IMR-90 (cell line): ENCODE measurements at regions not wholly inside any gene's neighbourhood (a gene's known extent, or its start where the extent isn't known, plus 50 kb on each side); places are given as distances from the start of the nearest gene placed in this dataset.

Experiments
- ATAC-seq: fragments of 200-7000 bp; cut with Tn5 transposase; 2 replicates; pipeline ENCODE4 v1.9.1; 2020; ENCODE audit warnings: low read depth, mild to moderate bottlenecking, moderate library complexity
- BruUV-seq: library from RNA; stranded (reverse); fragments of 400-500 nt; replicated peaks from 2 replicates; lab custom pipeline; 2021; lab: Mats Ljungman, UMichigan
- CTCF ChIA-PET: fragments of 300-600 bp; formaldehyde crosslinking; extraction: SDS; loops from one replicate; lab custom pipeline; 2021; ENCODE audit warnings: antibody characterized with exemption; lab: Yijun Ruan, JAX
- POLR2A ChIA-PET: fragments of 300-600 bp; sonication (Branson Sonifier 250); formaldehyde crosslinking; loops from one replicate; lab custom pipeline; 2022; ENCODE audit warnings: antibody characterized with exemption; ENCODE audit not compliant: unreplicated experiment; lab: Charles Lee
- DNase-seq: peaks from one replicate; pipeline ENCODE4 v3.0.0; 2013
- H2AFZ ChIP-seq: replicated peaks from 2 replicates; pipeline ENCODE3; 2013; ENCODE audit warnings: low read length, mild to moderate bottlenecking; ENCODE audit not compliant: poor library complexity
- H2AK5ac ChIP-seq: 2 replicates; pipeline ENCODE4 v1.6.1; 2013; ENCODE audit warnings: low read depth, low read length, inconsistent platforms
- H2AK9ac ChIP-seq: replicated peaks from 2 replicates; pipeline ENCODE3; 2013; ENCODE audit warnings: mild to moderate bottlenecking, low read depth, low read length, moderate library complexity; ENCODE audit not compliant: poor library complexity
- H2BK120ac ChIP-seq: 2 replicates; pipeline ENCODE4 v1.6.1; 2013; ENCODE audit warnings: low read depth, low read length, inconsistent platforms
- H2BK15ac ChIP-seq: 3 replicates; pipeline ENCODE4 v1.6.1; 2013; ENCODE audit warnings: low read depth, low read length, inconsistent platforms
- H2BK20ac ChIP-seq: 2 replicates; pipeline ENCODE4 v1.6.1; 2013; ENCODE audit warnings: low read depth, mild to moderate bottlenecking, inconsistent platforms, low read length, moderate library complexity
- H2BK5ac ChIP-seq: 2 replicates; pipeline ENCODE4 v1.6.1; 2013; ENCODE audit warnings: mild to moderate bottlenecking, low read depth, low read length, inconsistent platforms; ENCODE audit not compliant: poor library complexity, severe bottlenecking
- H3K14ac ChIP-seq: replicated peaks from 2 replicates; pipeline ENCODE4 v1.6.1; 2013; ENCODE audit warnings: low read depth, low read length, inconsistent platforms
- H3K18ac ChIP-seq: 2 replicates; pipeline ENCODE4 v1.6.1; 2013; ENCODE audit warnings: low read depth, low read length, control low read depth
- H3K23ac ChIP-seq: 2 replicates; pipeline ENCODE4 v1.6.1; 2013; ENCODE audit warnings: low read depth, low read length, inconsistent platforms
- H3K27ac ChIP-seq: 2 replicates; pipeline ENCODE4 v1.5.1; 2013; ENCODE audit warnings: mild to moderate bottlenecking, control low read depth, low read length; ENCODE audit not compliant: insufficient read depth
- H3K27me3 ChIP-seq: 2 replicates; pipeline ENCODE4 v1.6.1; 2013; ENCODE audit warnings: low read length; ENCODE audit not compliant: control insufficient read depth, insufficient read depth
- H3K36me3 ChIP-seq: 2 replicates; pipeline ENCODE4 v1.6.1; 2013; ENCODE audit warnings: low read length, mixed read lengths; ENCODE audit not compliant: control insufficient read depth, insufficient read depth
- H3K4ac ChIP-seq: 2 replicates; pipeline ENCODE4 v1.6.1; 2013; ENCODE audit warnings: low read depth, low read length, inconsistent platforms
- H3K4me1 ChIP-seq: 2 replicates; pipeline ENCODE4 v1.6.1; 2013; ENCODE audit warnings: low read length, mixed read lengths; ENCODE audit not compliant: control insufficient read depth, insufficient read depth
- H3K4me2 ChIP-seq: 2 replicates; pipeline ENCODE4 v1.6.1; 2013; ENCODE audit warnings: low read depth, mild to moderate bottlenecking, control low read depth, low read length, moderate library complexity
- H3K4me3 ChIP-seq: 2 replicates; pipeline ENCODE4 v1.5.1; 2013; ENCODE audit warnings: low read depth, mild to moderate bottlenecking, control low read depth, low read length, moderate library complexity; ENCODE audit not compliant: insufficient read depth
- H3K56ac ChIP-seq: 2 replicates; pipeline ENCODE4 v1.6.1; 2013; ENCODE audit warnings: low read length, inconsistent platforms; ENCODE audit not compliant: insufficient read depth; ENCODE audit errors: extremely low read depth
- H3K79me1 ChIP-seq, 2 experiments: 2 replicates each; pipeline ENCODE4 v1.6.1; 2013; ENCODE audit warnings: low read length in 2 of 2, inconsistent platforms in 1 of 2, low read depth in 1 of 2
- H3K9ac ChIP-seq: 2 replicates; pipeline ENCODE4 v1.6.1; 2013; ENCODE audit warnings: low read depth, low read length, control low read depth
- H3K9me1 ChIP-seq: 2 replicates; pipeline ENCODE4 v1.6.1; 2013; ENCODE audit warnings: low read length, inconsistent platforms; ENCODE audit not compliant: insufficient read depth
- H3K9me3 ChIP-seq: 2 replicates; pipeline ENCODE4 v1.6.1; 2013; ENCODE audit warnings: low read length; ENCODE audit not compliant: control insufficient read depth, insufficient read depth
- H4K20me1 ChIP-seq: 2 replicates; pipeline ENCODE4 v1.6.1; 2013; ENCODE audit warnings: low read length, inconsistent platforms; ENCODE audit not compliant: insufficient read depth
- H4K5ac ChIP-seq: 2 replicates; pipeline ENCODE4 v1.6.1; 2013; ENCODE audit warnings: mild to moderate bottlenecking, low read depth, low read length, control low read depth
- H4K8ac ChIP-seq, 2 experiments: 2 replicates each; pipeline ENCODE4 v1.6.1; 2013; ENCODE audit warnings: low read depth in 2 of 2, low read length in 2 of 2, control low read depth in 1 of 2, inconsistent platforms in 1 of 2
- H4K91ac ChIP-seq: 2 replicates; pipeline ENCODE4 v1.6.1; 2013; ENCODE audit warnings: low read depth, low read length, inconsistent platforms; ENCODE audit not compliant: insufficient read depth
- BHLHE40 ChIP-seq: fragments of 150-350 bp; IDR thresholded peaks from 2 replicates; pipeline ENCODE4 v1.6.1; 2016; ENCODE audit warnings: mild to moderate bottlenecking, low read depth, low read length
- CEBPB ChIP-seq: IDR thresholded peaks from 2 replicates; pipeline ENCODE4 v1.6.1; 2012; ENCODE audit warnings: low read depth, low read length, improper control_type of control experiment
- FOS ChIP-seq: fragments of 150-350 bp; IDR thresholded peaks from 2 replicates; pipeline ENCODE4 v1.6.1; 2016; ENCODE audit warnings: low read depth, low read length
- MAFK ChIP-seq: IDR thresholded peaks from 2 replicates; pipeline ENCODE4 v1.6.1; 2012; ENCODE audit warnings: low read depth, low read length, improper control_type of control experiment
- MAZ ChIP-seq: IDR thresholded peaks from 2 replicates; pipeline ENCODE4 v1.6.1; 2012; ENCODE audit warnings: low read depth, mild to moderate bottlenecking, low read length, improper control_type of control experiment, moderate library complexity, borderline replicate concordance
- MXI1 ChIP-seq: IDR thresholded peaks from 2 replicates; pipeline ENCODE4 v1.6.1; 2012; ENCODE audit warnings: low read depth, mild to moderate bottlenecking, low read length, moderate library complexity, borderline replicate concordance
- RAD21 ChIP-seq: IDR thresholded peaks from 2 replicates; pipeline ENCODE4 v1.6.1; 2012; ENCODE audit warnings: low read length, improper control_type of control experiment
- RCOR1 ChIP-seq: IDR thresholded peaks from 2 replicates; pipeline ENCODE4 v1.6.1; 2012; ENCODE audit warnings: mild to moderate bottlenecking, low read length, improper control_type of control experiment; ENCODE audit not compliant: insufficient replicate concordance
- RFX5 ChIP-seq: IDR thresholded peaks from 2 replicates; pipeline ENCODE4 v1.8.0; 2012; ENCODE audit warnings: low read depth, mild to moderate bottlenecking, low read length, moderate library complexity
- SMC3 ChIP-seq: fragments of 150-350 bp; IDR thresholded peaks from 2 replicates; pipeline ENCODE4 v1.6.1; 2016; ENCODE audit warnings: low read depth, mild to moderate bottlenecking, antibody characterized with exemption, low read length, moderate library complexity
- WGBS, 2 experiments: methylation state at CpG; one replicate each; pipeline versions ENCODE4 v1.1.5 to v1.1.7; 2013; ENCODE audit warnings: missing lambda C conversion rate in 2 of 2; ENCODE audit not compliant: insufficient read length in 1 of 2; ENCODE audit errors: extremely low coverage in 2 of 2; 5-methylcytosine and 5-hydroxymethylcytosine counted together
- dilution Hi-C: fragments of 300-500 bp; cut with HindIII; formaldehyde crosslinking; loops from one replicate; pipeline ENCODE4 v1.14.3; 2018; ENCODE audit warnings: low sequenced_read_pairs; ENCODE audit not compliant: unreplicated experiment
- in situ Hi-C: fragments of 300-500 bp; cut with MboI; formaldehyde crosslinking; loops from 3 replicates; pipeline ENCODE4 v1.14.3; 2019; ENCODE audit warnings: low sequenced_read_pairs, inconsistent platforms, mixed read lengths
- intact Hi-C: fragments of 100-400 bp; cut with micrococcal nuclease; formaldehyde crosslinking; loops from 2 replicates; pipeline ENCODE4 v1.10.0; 2022
- TF ChIP-seq, protein P1 (sequence below): conservative IDR thresholded peaks from 2 replicates; pipeline ENCODE4 v1.5.1; 2012; ENCODE audit warnings: mild to moderate bottlenecking, low read depth, low read length, improper control_type of control experiment
- TF ChIP-seq, protein P2 (sequence below): fragments of 150-350 bp; IDR thresholded peaks from 2 replicates; pipeline ENCODE4 v1.6.1; 2017; ENCODE audit warnings: mild to moderate bottlenecking, antibody characterized with exemption, low read length, low read depth

DNA sequence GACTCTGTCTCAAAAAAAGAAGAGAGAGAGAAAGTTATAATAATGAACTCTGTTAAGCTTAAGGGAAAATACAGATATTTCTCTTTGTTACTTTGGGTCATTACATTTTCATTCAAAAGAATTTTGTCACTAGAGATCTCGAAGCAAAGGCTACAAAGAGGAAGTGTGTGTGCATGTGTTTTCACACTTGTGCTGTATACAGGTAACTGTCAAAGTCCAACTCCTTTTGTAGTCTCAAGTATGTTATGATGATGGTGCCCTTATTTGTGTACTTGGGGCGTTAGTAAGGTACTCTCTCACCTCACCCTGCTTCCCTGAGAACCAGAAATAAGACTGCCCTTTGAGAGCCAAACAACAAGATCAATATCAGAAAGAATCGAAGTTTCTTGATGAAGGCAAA is 152.9 kb upstream of the ZNF644 start:
- Histone ChIP-seq H2BK5ac (no peak overlapping the region), H3K36me3 (no peaks in the 10 kb centered on the region), H2AK5ac (no peak overlapping the region), H3K4me1 (no peaks in the 10 kb centered on the region), H2AK9ac (no peak overlapping the region), H3K9ac (no peak overlapping the region), H3K79me1 (no peaks in the 10 kb centered on the region), H2BK120ac (no peak overlapping the region), H4K91ac (no peak overlapping the region), H3K27ac (no peak overlapping the region), H3K9me3 (no peaks in the 10 kb centered on the region), H4K5ac (no peak overlapping the region), H2BK20ac (no peak overlapping the region), H3K4me2 (no peak overlapping the region), H2BK15ac (no peak overlapping the region), H3K27me3 (no peaks in the 10 kb centered on the region; the same call in 1 of the 2 replicates), H3K9me1 (no peaks in the 10 kb centered on the region), H3K56ac (no peak overlapping the region), H3K4ac (no peak overlapping the region), H3K18ac (no peak overlapping the region), H3K4me3 (no peak overlapping the region), H2AFZ (no peak overlapping the region), H3K14ac (no peak overlapping the region), H4K8ac (no peak overlapping the region), H3K23ac (no peak overlapping the region), H4K20me1 (no peaks in the 10 kb centered on the region)
- intact Hi-C loops = no loop called here
- no CpG with 5 or more reads among the region's 3 CpGs for whole genome bisulfite sequencing, 2 experiments
- CTCF ChIA-PET = interaction anchor here (0.9 kb wide), 1 partner anchor 8 kb away, joined by 4 read pairs; no protein-coding TSS in a partner anchor
- no TSS peak for BruUV-seq
- DNase-seq (no peak), ATAC-seq (no peak)
- in situ Hi-C loops = no loop called here
- TF ChIP-seq MAZ = no peak
- TF ChIP-seq BHLHE40 = no peak
- TF ChIP-seq SMC3 = no peak
- no peak for TF ChIP-seq FOS
- TF ChIP-seq CEBPB = no peak
- TF ChIP-seq, protein P1, sequence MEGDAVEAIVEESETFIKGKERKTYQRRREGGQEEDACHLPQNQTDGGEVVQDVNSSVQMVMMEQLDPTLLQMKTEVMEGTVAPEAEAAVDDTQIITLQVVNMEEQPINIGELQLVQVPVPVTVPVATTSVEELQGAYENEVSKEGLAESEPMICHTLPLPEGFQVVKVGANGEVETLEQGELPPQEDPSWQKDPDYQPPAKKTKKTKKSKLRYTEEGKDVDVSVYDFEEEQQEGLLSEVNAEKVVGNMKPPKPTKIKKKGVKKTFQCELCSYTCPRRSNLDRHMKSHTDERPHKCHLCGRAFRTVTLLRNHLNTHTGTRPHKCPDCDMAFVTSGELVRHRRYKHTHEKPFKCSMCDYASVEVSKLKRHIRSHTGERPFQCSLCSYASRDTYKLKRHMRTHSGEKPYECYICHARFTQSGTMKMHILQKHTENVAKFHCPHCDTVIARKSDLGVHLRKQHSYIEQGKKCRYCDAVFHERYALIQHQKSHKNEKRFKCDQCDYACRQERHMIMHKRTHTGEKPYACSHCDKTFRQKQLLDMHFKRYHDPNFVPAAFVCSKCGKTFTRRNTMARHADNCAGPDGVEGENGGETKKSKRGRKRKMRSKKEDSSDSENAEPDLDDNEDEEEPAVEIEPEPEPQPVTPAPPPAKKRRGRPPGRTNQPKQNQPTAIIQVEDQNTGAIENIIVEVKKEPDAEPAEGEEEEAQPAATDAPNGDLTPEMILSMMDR = no peak
- TF ChIP-seq MAFK = no peak
- TF ChIP-seq MXI1 = no peak
- TF ChIP-seq RFX5 = no peak
- TF ChIP-seq, protein P2, sequence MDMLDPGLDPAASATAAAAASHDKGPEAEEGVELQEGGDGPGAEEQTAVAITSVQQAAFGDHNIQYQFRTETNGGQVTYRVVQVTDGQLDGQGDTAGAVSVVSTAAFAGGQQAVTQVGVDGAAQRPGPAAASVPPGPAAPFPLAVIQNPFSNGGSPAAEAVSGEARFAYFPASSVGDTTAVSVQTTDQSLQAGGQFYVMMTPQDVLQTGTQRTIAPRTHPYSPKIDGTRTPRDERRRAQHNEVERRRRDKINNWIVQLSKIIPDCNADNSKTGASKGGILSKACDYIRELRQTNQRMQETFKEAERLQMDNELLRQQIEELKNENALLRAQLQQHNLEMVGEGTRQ = no peak
- TF ChIP-seq RAD21 = no peak
- no peak for TF ChIP-seq RCOR1
- POLR2A ChIA-PET = interaction anchor here (0.6 kb wide), 1 partner anchor 50 kb away, joined by 3 read pairs; no protein-coding TSS in a partner anchor
- dilution Hi-C loops = no loop called here
